DND-41 (cell line): ENCODE measurements at regions not wholly inside any gene's neighbourhood (a gene's known extent, or its start where the extent isn't known, plus 50 kb on each side); places are given as distances from the start of the nearest gene placed in this dataset.

ENCODE experiments used
- CTCF ChIP-seq: IDR thresholded peaks from 2 replicates; pipeline ENCODE4 v1.5.1; 2012; ENCODE audit warnings: borderline replicate concordance, low read length, moderate library complexity, mild to moderate bottlenecking; ENCODE audit not compliant: poor library complexity, severe bottlenecking; ENCODE audit errors: extremely low read depth
- EZH2 ChIP-seq: IDR thresholded peaks from 3 replicates; pipeline ENCODE4 v1.6.1; 2012; ENCODE audit warnings: borderline replicate concordance, low read depth, mild to moderate bottlenecking, moderate library complexity, low read length, inconsistent platforms; ENCODE audit not compliant: severe bottlenecking

- no peak for TF ChIP-seq CTCF
- TF ChIP-seq EZH2 = no peak
Measured at GRCh38 chr20:39097889-39098288, 135.7 kb downstream of the DHX35 start.
